Activated CD4-positive, alpha-beta T cell treated with anti-CD3 and anti-CD28 coated beads, Interleukin-2, amount 10 ng/mL, durations not matched to agents 7 days and 5 days (primary cell): ENCODE measurements at regions not wholly inside any gene's neighbourhood (a gene's known extent, or its start where the extent isn't known, plus 50 kb on each side); places are given as distances from the start of the nearest gene placed in this dataset.

ENCODE experiments used
- CTCF ChIA-PET: fragments of 350-600 bp; sonication (Branson Sonifier 250); formaldehyde crosslinking; loops from one replicate; lab custom pipeline; 2021; ENCODE audit warnings: antibody characterized with exemption; lab: Charles Lee
- POLR2A ChIA-PET: fragments of 350-600 bp; sonication (Branson Sonifier 250); formaldehyde crosslinking; loops from one replicate; lab custom pipeline; 2021; ENCODE audit warnings: antibody characterized with exemption; lab: Charles Lee
- DNase-seq: peaks from one replicate; pipeline ENCODE4 v3.0.0-alpha.2; 2020
- H3K27ac Mint-ChIP-seq: one replicate; pipeline ENCODE4 v1.8.0; 2021; ENCODE audit warnings: mild to moderate bottlenecking, moderate library complexity, mixed read lengths
- H3K27me3 Mint-ChIP-seq: one replicate; pipeline ENCODE4 v1.8.0; 2021; ENCODE audit warnings: mixed read lengths
- H3K36me3 Mint-ChIP-seq: one replicate; pipeline ENCODE4 v1.8.0; 2021; ENCODE audit warnings: low read depth, mixed read lengths
- H3K4me1 Mint-ChIP-seq: one replicate; pipeline ENCODE4 v1.8.0; 2021; ENCODE audit warnings: mixed read lengths
- H3K4me3 Mint-ChIP-seq: one replicate; pipeline ENCODE4 v1.8.0; 2021; ENCODE audit warnings: mild to moderate bottlenecking, moderate library complexity, mixed read lengths
- H3K9me3 Mint-ChIP-seq: one replicate; pipeline ENCODE4 v1.8.0; 2021; ENCODE audit warnings: mixed read lengths

DNA sequence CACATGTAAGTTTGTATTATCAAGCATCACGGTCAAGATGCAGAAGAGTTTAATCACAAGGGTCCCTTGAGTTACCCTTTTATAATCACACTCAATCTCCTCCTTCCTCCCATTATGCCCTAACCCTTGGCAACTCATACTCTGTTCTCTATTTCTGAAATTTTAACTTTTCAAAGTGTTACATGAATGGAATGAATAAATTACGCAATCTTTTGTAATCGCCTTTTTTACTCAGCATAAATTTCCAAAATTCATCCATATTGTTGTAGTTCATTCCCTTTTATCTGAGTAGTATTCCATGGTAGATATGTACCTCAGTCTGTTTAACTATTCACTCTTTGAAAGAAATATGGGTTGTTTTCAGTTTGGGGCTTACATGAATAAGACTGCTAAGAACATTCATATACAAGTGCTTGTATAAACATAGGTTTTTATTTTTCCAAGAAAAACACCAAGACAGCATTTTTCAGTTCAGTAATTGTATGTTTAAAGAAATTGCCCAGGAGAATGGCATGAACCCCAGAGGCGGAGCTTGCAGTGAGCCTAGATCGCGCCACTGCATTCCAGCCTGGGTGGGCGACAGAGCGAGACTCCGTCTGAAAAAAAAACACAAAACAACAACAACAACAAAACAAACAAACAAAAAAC lies 430.9 kb upstream of the KCNH7 start:
- DNase-seq = no peak
- Mint-ChIP-seq H3K27me3 (no peaks in the 10 kb centered on the region), H3K4me1 (no peaks in the 10 kb centered on the region), H3K9me3 (peaks cover 10% of the 10 kb centered on the region), H3K27ac (no peak overlapping the region), H3K4me3 (no peak overlapping the region), H3K36me3 (no peaks in the 10 kb centered on the region)
- POLR2A ChIA-PET = no interaction called here
- CTCF ChIA-PET = no interaction called here

DNA sequence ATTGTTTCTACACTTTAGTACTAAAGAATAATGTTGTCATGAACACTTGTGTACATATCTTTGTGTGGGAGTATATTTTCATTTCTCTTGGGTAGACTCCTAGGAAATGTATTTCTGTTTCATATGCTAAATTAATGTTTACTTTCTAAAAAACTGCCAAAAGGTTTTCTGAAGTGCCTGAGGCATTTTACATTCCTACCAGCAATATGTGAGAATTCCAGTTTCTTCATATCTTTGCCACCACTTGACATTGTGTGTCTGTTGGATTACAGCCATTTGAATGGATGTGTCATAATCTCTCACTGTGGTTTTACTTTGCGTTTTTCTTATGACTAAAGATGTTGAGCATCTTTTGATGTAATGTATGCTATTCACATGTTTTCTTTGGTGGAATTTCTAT lies 428.2 kb upstream of the KCNH7 start:
- no peak overlapping the region for H3K4me3 Mint-ChIP-seq
- H3K27ac Mint-ChIP-seq = no peak overlapping the region
- no peaks in the 10 kb centered on the region for H3K9me3 Mint-ChIP-seq
- H3K27me3 Mint-ChIP-seq = no peaks in the 10 kb centered on the region
- CTCF ChIA-PET = no interaction called here
- no peaks in the 10 kb centered on the region for H3K4me1 Mint-ChIP-seq
- H3K36me3 Mint-ChIP-seq = no peaks in the 10 kb centered on the region
- DNase-seq = no peak
- POLR2A ChIA-PET = no interaction called here

DNA sequence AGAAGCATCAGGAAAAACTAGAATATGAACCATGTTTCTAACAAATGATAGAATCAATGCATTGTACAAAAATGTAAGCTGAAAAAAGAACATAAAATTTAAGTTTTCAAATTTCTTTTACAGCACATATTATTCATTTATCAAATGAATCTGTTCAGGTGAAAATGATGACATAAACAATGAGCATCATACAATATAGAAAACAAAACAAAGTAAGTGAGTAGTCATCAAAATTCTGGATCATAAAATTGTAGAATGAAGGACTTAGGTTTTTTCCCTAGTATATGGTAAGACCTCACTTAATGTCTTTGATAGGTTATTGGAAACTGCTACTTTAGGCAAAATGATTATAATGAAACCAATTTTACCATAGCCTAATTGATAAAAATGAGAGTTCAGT lies 427.0 kb upstream of the KCNH7 start:
- no peak for DNase-seq
- Mint-ChIP-seq H3K27me3 (no peaks in the 10 kb centered on the region), H3K36me3 (no peaks in the 10 kb centered on the region), H3K4me1 (no peaks in the 10 kb centered on the region), H3K4me3 (no peak overlapping the region), H3K9me3 (no peaks in the 10 kb centered on the region), H3K27ac (no peak overlapping the region)
- CTCF ChIA-PET = no interaction called here
- POLR2A ChIA-PET = no interaction called here

GRCh38 chr2:163264341-163264740 lies 425.8 kb upstream of the KCNH7 start:
- Mint-ChIP-seq H3K9me3 (no peaks in the 10 kb centered on the region), H3K27me3 (no peaks in the 10 kb centered on the region), H3K4me3 (no peak overlapping the region), H3K36me3 (no peaks in the 10 kb centered on the region), H3K27ac (no peak overlapping the region), H3K4me1 (no peaks in the 10 kb centered on the region)
- ChIA-PET CTCF (no interaction called here), POLR2A (no interaction called here)
- no peak for DNase-seq

GRCh38 chr2:163259489-163259888 lies 420.9 kb upstream of the KCNH7 start:
- DNase-seq = no peak
- no peaks in the 10 kb centered on the region for H3K27me3 Mint-ChIP-seq
- no peak overlapping the region for H3K4me3 Mint-ChIP-seq
- H3K27ac Mint-ChIP-seq = no peak overlapping the region
- CTCF ChIA-PET = no interaction called here
- no peaks in the 10 kb centered on the region for H3K36me3 Mint-ChIP-seq
- POLR2A ChIA-PET = no interaction called here
- H3K9me3 Mint-ChIP-seq = no peaks in the 10 kb centered on the region
- no peaks in the 10 kb centered on the region for H3K4me1 Mint-ChIP-seq

GRCh38 chr2:163255086-163255485 lies 416.5 kb upstream of the KCNH7 start:
- Mint-ChIP-seq H3K27ac (no peak overlapping the region), H3K9me3 (no peaks in the 10 kb centered on the region), H3K4me1 (no peaks in the 10 kb centered on the region), H3K27me3 (no peaks in the 10 kb centered on the region), H3K36me3 (no peaks in the 10 kb centered on the region), H3K4me3 (no peak overlapping the region)
- POLR2A ChIA-PET = no interaction called here
- CTCF ChIA-PET = no interaction called here
- DNase-seq = no peak

DNA sequence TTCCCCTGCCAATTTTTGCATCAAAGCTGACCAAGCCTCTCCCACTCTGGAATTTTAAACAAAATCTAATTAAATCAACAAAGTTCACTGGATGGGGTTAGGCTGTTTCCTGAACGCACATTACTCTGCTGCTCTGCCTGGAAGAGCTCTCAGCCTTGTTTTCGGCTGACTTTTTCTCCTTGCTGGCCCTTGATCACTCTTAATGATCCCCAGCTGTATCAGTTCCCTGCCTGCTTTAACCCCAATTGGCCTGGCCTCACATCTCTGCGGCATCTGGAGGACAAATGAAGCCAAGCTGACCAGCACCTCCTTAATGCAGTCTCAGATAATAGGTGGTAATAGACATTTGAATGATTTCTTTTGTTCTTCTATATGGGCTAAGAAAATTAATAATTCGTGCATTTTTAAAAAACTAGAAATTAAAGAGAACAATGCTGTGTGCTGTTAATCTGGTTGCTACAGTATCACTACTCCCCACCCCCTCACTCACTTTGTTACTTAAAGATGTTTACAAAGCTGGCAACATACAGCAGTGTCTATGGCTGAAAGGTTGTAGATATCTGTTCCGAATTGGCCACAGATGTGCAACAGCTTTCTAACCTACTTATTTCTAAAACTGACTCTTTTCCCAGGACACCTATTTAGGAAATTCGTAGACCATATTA lies 415.2 kb upstream of the KCNH7 start:
- H3K27ac Mint-ChIP-seq = no peak overlapping the region
- H3K36me3 Mint-ChIP-seq = no peaks in the 10 kb centered on the region
- DNase-seq = no peak
- ChIA-PET CTCF (no interaction called here), POLR2A (interaction anchor here (0.6 kb wide), 1 partner anchor 13 kb away, joined by 5 read pairs; no protein-coding TSS in a partner anchor)
- H3K27me3 Mint-ChIP-seq = no peaks in the 10 kb centered on the region
- no peaks in the 10 kb centered on the region for H3K4me1 Mint-ChIP-seq
- no peak overlapping the region for H3K4me3 Mint-ChIP-seq
- no peaks in the 10 kb centered on the region for H3K9me3 Mint-ChIP-seq

GRCh38 chr2:163252199-163252598 lies 413.6 kb upstream of the KCNH7 start:
- ChIA-PET POLR2A (no interaction called here), CTCF (no interaction called here)
- Mint-ChIP-seq H3K36me3 (no peaks in the 10 kb centered on the region), H3K27ac (no peak overlapping the region), H3K4me1 (no peaks in the 10 kb centered on the region), H3K9me3 (no peaks in the 10 kb centered on the region), H3K27me3 (no peaks in the 10 kb centered on the region), H3K4me3 (no peak overlapping the region)
- DNase-seq = no peak

DNA sequence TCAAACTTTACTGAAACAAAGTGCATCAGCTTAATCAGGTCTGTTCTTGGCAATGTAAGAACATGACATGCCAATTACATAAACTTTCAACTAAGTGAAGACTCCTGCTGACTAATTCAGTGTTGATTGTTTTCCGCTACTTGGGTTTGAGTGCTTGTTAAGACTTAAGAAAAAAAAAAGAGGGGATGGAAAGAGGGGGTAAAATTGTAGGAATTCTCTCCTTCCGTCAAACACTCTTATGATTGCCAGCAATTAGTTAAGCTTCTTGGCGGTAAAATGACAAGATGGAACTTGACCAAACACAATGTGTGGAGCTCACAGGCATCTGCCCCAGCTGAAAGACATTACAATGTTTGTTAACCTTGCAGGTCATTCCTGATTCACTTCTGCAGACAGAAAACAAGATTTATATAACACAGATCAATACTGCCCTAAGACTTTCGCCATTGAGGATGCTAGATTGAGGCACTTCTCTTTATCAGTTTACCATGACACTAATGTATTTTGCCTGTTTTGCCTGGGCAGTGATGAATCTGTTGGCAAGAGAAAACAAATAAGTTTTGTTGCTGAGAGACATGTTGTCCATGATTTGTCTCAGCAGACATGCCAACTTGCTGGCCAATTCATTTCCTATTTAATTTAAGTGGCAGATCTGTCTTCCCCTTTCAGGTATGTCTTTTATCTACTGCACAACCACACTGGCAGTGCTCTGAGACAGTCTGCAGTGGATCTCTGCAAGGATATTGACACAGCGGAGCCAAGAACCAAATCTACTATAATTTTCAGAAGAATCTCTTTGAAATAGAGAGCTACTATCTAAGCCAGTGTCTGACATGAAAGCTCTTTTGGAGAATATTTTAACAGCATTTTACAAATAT lies 410.0 kb upstream of the KCNH7 start:
- POLR2A ChIA-PET = no interaction called here
- Mint-ChIP-seq H3K27me3 (no peaks in the 10 kb centered on the region), H3K9me3 (no peaks in the 10 kb centered on the region), H3K36me3 (no peaks in the 10 kb centered on the region), H3K4me1 (no peaks in the 10 kb centered on the region), H3K4me3 (no peak overlapping the region), H3K27ac (no peak overlapping the region)
- no peak for DNase-seq
- CTCF ChIA-PET = no interaction called here

DNA sequence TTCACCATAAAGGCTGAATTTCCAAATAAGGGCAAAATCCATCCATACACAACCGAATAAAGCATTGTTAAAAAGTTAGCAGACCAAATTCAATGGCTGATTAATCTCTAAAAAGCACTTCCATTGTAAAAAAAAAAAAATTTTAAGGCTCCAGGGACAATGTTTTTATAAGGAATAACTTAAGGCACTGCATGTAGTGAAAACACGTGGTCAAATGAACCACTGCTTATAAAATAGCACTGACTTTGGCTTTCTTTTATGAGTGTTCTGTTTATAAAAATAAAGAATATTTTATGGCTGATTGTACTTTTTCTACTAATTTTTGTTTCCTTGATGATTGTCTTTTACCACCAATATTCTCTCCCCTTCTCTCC lies 409.3 kb upstream of the KCNH7 start:
- Mint-ChIP-seq H3K27ac (no peak overlapping the region), H3K4me1 (no peaks in the 10 kb centered on the region), H3K27me3 (no peaks in the 10 kb centered on the region), H3K9me3 (no peaks in the 10 kb centered on the region), H3K4me3 (no peak overlapping the region), H3K36me3 (no peaks in the 10 kb centered on the region)
- ChIA-PET CTCF (no interaction called here), POLR2A (no interaction called here)
- DNase-seq = no peak

DNA sequence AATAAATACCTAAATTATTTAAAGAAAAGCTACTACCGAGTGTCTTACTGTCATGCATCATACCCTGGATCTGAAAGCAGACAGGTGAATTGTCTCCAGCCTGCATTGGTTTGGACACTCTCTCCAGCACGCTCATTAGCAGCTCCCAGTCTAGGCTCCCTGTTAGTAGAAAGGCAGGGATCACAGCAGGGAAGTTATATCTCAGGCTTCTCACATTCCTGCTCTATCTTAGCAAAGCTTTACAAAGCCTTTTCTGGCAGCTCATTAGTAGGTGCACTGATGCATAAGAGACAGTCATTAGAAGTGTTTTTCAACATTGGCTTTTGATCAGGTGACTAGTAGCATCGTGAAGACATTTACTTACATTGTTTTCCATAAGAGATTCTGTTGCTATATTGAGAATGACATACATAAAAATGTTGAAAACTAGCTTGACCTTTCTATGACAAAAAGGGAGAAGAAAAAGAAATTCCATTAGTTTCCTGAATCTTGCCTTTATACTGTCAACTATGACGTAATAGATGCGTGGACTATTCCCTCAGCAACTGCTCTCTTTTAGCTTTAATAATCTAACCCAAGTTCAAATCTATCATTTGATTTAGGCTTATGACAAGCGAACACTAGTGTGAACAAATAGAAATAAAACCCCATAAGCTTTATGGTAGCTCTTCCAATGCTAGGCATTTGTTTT lies 408.7 kb upstream of the KCNH7 start:
- ChIA-PET POLR2A (no interaction called here), CTCF (no interaction called here)
- H3K4me1 Mint-ChIP-seq = no peaks in the 10 kb centered on the region
- H3K27ac Mint-ChIP-seq = no peak overlapping the region
- no peak overlapping the region for H3K4me3 Mint-ChIP-seq
- H3K27me3 Mint-ChIP-seq = no peaks in the 10 kb centered on the region
- no peaks in the 10 kb centered on the region for H3K36me3 Mint-ChIP-seq
- no peak for DNase-seq
- no peaks in the 10 kb centered on the region for H3K9me3 Mint-ChIP-seq

GRCh38 chr2:163246135-163246534 lies 407.6 kb upstream of the KCNH7 start:
- ChIA-PET CTCF (no interaction called here), POLR2A (no interaction called here)
- H3K4me1 Mint-ChIP-seq = no peaks in the 10 kb centered on the region
- no peaks in the 10 kb centered on the region for H3K36me3 Mint-ChIP-seq
- H3K4me3 Mint-ChIP-seq = no peak overlapping the region
- H3K27ac Mint-ChIP-seq = no peak overlapping the region
- no peaks in the 10 kb centered on the region for H3K9me3 Mint-ChIP-seq
- no peaks in the 10 kb centered on the region for H3K27me3 Mint-ChIP-seq
- no peak for DNase-seq

DNA sequence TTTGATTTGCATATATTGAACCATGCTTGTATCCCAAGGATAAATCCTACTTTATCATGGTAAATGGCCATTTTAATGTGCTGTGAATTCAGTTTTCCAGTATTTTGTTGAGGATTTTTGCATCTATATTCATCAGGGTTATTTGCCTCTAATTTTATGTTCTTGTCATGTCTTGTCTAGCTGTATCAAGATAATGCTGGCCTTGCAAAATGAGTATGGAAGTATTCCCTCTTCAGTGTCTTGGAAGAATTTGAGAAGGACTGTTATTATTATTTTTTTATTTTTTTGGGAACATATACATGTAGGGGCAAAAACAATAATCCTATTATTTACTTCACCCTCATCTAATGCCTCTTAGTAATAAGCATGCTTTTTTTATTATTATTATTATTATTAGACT lies 398.0 kb upstream of the KCNH7 start:
- POLR2A ChIA-PET = no interaction called here
- CTCF ChIA-PET = no interaction called here
- Mint-ChIP-seq H3K36me3 (no peaks in the 10 kb centered on the region), H3K27ac (no peak overlapping the region), H3K4me3 (no peak overlapping the region), H3K27me3 (no peaks in the 10 kb centered on the region), H3K9me3 (peaks cover 17% of the 10 kb centered on the region), H3K4me1 (no peaks in the 10 kb centered on the region)
- DNase-seq = no peak
